Muscle layer of colon (tissue), 2 donors: ENCODE measurements at regions not wholly inside any gene's neighbourhood (a gene's known extent, or its start where the extent isn't known, plus 50 kb on each side); places are given as distances from the start of the nearest gene placed in this dataset.

Experiments used
- H3K27ac ChIP-seq: one replicate; pipeline ENCODE4 v1.7.0; 2013; ENCODE audit warnings: low read depth, mild to moderate bottlenecking, low read length, moderate library complexity
- H3K27me3 ChIP-seq, 2 donors: one replicate each; pipeline ENCODE4 v1.7.0; 2013; ENCODE audit warnings: low read length in 2 of 2, mild to moderate bottlenecking in 2 of 2; ENCODE audit not compliant: insufficient read depth in 2 of 2, control insufficient read depth in 1 of 2
- H3K36me3 ChIP-seq: one replicate; pipeline ENCODE4 v1.7.0; 2013; ENCODE audit warnings: mild to moderate bottlenecking, low read length; ENCODE audit not compliant: insufficient read depth
- H3K4me1 ChIP-seq: one replicate; pipeline ENCODE4 v1.7.0; 2013; ENCODE audit warnings: mild to moderate bottlenecking, low read length; ENCODE audit not compliant: insufficient read depth
- H3K4me3 ChIP-seq, 2 donors: one replicate each; pipeline ENCODE4 v1.7.0; 2013; ENCODE audit warnings: low read length in 2 of 2, low read depth in 1 of 2, mild to moderate bottlenecking in 1 of 2, moderate library complexity in 1 of 2
- H3K9ac ChIP-seq: one replicate; pipeline ENCODE4 v1.7.0; 2013; ENCODE audit warnings: low read length
- H3K9me3 ChIP-seq: one replicate; pipeline ENCODE4 v1.7.0; 2013; ENCODE audit warnings: mild to moderate bottlenecking, low read length
- donor health status: abdominal sarcoma.
- donor health status: Adenocarcinoma of cecum.

DNA sequence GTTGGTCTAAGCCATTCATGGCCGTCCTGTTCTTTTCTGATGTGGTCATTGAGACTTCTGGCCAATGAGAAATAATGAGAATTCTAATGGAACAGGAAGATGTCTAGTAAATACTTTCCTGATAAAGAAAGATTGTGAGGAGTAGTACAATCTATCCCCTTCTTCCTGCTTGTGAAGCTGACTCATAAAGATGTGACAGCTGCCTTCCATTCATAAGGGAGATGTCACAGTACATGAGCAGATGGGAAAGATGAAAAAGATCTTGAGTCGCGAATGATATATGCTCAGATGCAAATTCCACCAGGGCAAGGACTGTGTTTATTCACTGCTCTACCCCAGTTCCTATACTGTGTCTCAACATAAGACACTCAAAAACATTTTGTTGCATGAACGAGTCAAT is 111.7 kb upstream of the FOXF1 start:
- H3K9ac ChIP-seq: no peak overlapping the region
- no peaks in the 10 kb centered on the region for H3K9me3 ChIP-seq
- no peaks in the 10 kb centered on the region for H3K36me3 ChIP-seq
- no peak overlapping the region for H3K4me3 ChIP-seq
- H3K4me1 ChIP-seq: peaks cover 20% of the 10 kb centered on the region
- no peaks in the 10 kb centered on the region for H3K27me3 ChIP-seq
- no peak overlapping the region for H3K27ac ChIP-seq

GRCh38 chr16:86401126-86401525 is 109.2 kb upstream of the FOXF1 start:
- no peaks in the 10 kb centered on the region for H3K9me3 ChIP-seq
- H3K4me3 ChIP-seq: no peak overlapping the region
- H3K27ac ChIP-seq: no peak overlapping the region
- no peak overlapping the region for H3K9ac ChIP-seq
- H3K27me3 ChIP-seq: no peaks in the 10 kb centered on the region
- peaks cover 11% of the 10 kb centered on the region for H3K4me1 ChIP-seq
- H3K36me3 ChIP-seq: no peaks in the 10 kb centered on the region

- H3K9ac ChIP-seq: no peak overlapping the region
- no peaks in the 10 kb centered on the region for H3K36me3 ChIP-seq
- H3K27ac ChIP-seq: no peak overlapping the region
- H3K4me1 ChIP-seq: no peaks in the 10 kb centered on the region
- no peaks in the 10 kb centered on the region for H3K9me3 ChIP-seq
- H3K27me3 ChIP-seq: no peaks in the 10 kb centered on the region
- no peak overlapping the region for H3K4me3 ChIP-seq
Observed at GRCh38 chr16:86403085-86403484, 107.2 kb upstream of the FOXF1 start.

- no peaks in the 10 kb centered on the region for H3K36me3 ChIP-seq
- H3K27ac ChIP-seq: no peak overlapping the region
- peaks cover 4% of the 10 kb centered on the region for H3K4me1 ChIP-seq
- H3K9me3 ChIP-seq: no peaks in the 10 kb centered on the region
- H3K27me3 ChIP-seq: no peaks in the 10 kb centered on the region
- no peak overlapping the region for H3K9ac ChIP-seq
- H3K4me3 ChIP-seq: no peak overlapping the region
Observed at GRCh38 chr16:86403541-86404163, 106.7 kb upstream of the FOXF1 start.

- Histone ChIP-seq H3K9ac (no peak overlapping the region), H3K27ac (no peak overlapping the region), H3K27me3 (no peaks in the 10 kb centered on the region), H3K4me1 (peaks cover 13% of the 10 kb centered on the region), H3K36me3 (no peaks in the 10 kb centered on the region), H3K9me3 (no peaks in the 10 kb centered on the region), H3K4me3 (no peak overlapping the region)
Observed at GRCh38 chr16:86404678-86405077, 105.6 kb upstream of the FOXF1 start.

DNA sequence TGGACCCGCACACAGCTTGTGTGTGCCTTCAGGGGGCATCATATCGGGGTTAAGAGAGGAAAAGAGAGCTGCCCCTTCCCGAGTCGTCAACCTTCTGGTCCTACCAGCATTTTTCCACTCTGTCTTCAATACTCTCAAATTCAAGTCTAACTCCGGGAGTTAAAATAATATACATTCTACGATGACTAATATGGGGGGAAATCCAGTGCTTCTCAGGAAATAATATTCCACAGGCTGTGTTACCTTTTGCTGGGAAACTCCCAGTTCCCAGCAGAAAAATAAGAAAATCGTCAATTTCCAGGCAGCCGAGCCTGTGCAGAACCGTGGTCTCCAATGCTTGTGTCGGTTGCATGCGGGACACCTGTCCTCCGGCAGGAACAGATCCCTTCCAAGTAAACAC is 105.0 kb upstream of the FOXF1 start:
- Histone ChIP-seq H3K4me3 (no peak overlapping the region), H3K36me3 (no peaks in the 10 kb centered on the region), H3K27me3 (no peaks in the 10 kb centered on the region), H3K27ac (no peak overlapping the region), H3K9ac (no peak overlapping the region), H3K4me1 (peaks cover 13% of the 10 kb centered on the region), H3K9me3 (no peaks in the 10 kb centered on the region)

DNA sequence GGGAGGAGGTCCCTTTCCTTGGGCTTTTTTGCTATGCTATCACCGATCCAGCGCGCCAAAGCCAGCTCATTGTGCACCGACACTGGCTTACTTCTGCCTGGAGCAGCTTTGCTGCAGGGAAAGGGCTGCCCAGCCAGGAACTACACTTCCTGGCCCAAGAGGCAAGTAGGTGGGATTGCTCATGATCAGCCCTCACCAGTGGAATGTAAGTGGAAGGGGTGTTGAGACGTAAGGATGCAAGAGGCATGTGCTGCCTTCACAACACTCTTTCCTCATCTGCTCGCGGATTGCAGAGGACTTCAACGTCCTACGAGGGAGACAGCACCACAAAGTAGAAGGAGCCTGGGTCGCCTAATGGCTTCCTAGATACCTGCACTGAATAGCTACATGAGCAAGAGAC is 104.3 kb upstream of the FOXF1 start:
- H3K36me3 ChIP-seq: no peaks in the 10 kb centered on the region
- no peaks in the 10 kb centered on the region for H3K9me3 ChIP-seq
- no peak overlapping the region for H3K9ac ChIP-seq
- no peak overlapping the region for H3K4me3 ChIP-seq
- no peaks in the 10 kb centered on the region for H3K27me3 ChIP-seq
- H3K27ac ChIP-seq: no peak overlapping the region
- H3K4me1 ChIP-seq: peaks cover 13% of the 10 kb centered on the region

DNA sequence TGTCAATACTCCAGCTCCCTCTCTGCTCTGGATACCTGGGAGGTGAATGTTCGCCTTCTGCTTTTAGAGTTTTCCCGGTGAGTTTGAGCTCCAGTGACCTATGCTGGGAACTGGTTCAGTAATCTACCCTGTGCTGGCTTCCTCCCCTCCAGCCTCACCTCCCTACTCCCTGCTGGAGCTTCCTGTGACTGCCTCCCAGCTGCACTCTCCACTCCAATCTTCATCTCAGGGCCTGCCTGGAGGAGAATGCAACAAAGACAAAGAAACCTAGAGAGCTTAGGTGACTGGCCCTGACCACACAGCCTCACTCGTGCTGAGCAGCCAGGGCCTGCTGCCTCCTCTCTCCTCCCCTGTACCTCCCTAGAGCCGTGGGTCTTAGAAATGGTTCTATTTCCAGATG is 101.6 kb upstream of the FOXF1 start:
- H3K4me3 ChIP-seq: no peak overlapping the region
- peaks cover 21% of the 10 kb centered on the region for H3K4me1 ChIP-seq
- no peak overlapping the region for H3K27ac ChIP-seq
- no peak overlapping the region for H3K9ac ChIP-seq
- H3K9me3 ChIP-seq: no peaks in the 10 kb centered on the region
- H3K27me3 ChIP-seq: no peaks in the 10 kb centered on the region
- H3K36me3 ChIP-seq: no peaks in the 10 kb centered on the region

DNA sequence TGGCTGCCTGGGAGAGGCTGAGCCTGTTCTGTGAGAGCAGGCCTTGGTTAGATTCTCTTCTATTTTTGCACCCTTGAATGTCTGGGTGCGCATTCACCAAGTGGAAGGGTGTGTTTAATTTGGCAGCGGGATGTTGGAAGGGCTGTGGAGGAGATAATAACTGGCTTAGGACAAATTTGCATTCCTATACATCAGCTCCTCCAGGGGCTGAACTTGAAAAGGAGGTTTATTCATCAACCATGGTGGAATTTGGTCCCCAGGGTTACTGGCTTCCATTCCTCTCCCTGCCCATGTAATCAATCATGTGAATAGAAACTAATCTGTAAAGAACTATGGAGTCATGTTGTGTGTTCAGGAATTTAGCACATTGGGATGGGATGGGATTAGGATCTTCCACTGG is 100.2 kb upstream of the FOXF1 start:
- Histone ChIP-seq H3K4me1 (peaks cover 21% of the 10 kb centered on the region), H3K9ac (no peak overlapping the region), H3K4me3 (no peak overlapping the region), H3K27me3 (no peaks in the 10 kb centered on the region), H3K36me3 (no peaks in the 10 kb centered on the region), H3K27ac (no peak overlapping the region), H3K9me3 (no peaks in the 10 kb centered on the region)

DNA sequence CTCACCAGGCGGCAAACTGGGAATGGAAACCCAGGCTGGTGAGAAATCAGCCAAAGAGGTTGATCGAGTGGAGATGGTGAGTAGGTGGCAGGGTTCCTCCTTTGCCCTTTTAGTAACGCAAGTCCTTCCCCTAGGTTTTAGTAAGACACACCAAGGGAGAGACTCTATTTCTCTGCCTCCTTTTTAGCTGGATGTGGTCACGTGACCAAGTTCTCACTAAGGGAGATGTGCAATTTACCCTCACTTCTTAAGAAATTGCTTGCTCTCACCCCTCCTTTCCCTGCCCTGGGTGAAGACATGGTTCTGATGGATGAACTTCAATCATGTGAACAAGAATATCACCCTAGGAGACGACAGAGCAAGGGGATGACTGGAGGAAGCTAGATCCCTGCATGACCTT is 99.8 kb upstream of the FOXF1 start:
- Histone ChIP-seq H3K9ac (no peak overlapping the region), H3K4me3 (no peak overlapping the region), H3K36me3 (no peaks in the 10 kb centered on the region), H3K27me3 (no peaks in the 10 kb centered on the region), H3K4me1 (peaks cover 21% of the 10 kb centered on the region), H3K9me3 (no peaks in the 10 kb centered on the region), H3K27ac (no peak overlapping the region)

DNA sequence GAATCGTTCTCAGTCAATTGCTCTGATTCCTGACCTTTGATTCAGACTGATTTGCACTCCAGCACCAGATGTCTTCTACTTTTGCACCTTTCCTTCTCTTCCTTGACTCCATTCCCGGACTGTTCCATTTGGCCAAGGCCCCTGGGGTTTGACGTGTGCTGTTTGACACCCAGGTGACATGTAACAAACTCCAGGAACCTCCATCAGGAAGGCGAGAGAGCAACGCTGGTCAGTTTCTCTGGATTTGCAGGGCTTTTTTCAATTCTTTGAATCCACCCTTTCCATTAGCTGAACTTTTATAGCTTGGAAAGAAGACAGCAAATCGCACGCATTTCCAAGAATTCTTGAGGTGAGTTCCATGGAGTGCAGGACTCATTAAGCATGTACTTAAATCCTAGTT is 98.4 kb upstream of the FOXF1 start:
- Histone ChIP-seq H3K4me3 (no peak overlapping the region), H3K36me3 (no peaks in the 10 kb centered on the region), H3K4me1 (peaks cover 21% of the 10 kb centered on the region), H3K9me3 (no peaks in the 10 kb centered on the region), H3K27me3 (no peaks in the 10 kb centered on the region), H3K9ac (no peak overlapping the region), H3K27ac (peak overlapping the region; percentile 12)

GRCh38 chr16:86414991-86415740 is 95.2 kb upstream of the FOXF1 start:
- no peaks in the 10 kb centered on the region for H3K36me3 ChIP-seq
- H3K9ac ChIP-seq: no peak overlapping the region
- peak overlapping the region; percentile 36 for H3K27ac ChIP-seq
- no peak overlapping the region for H3K4me3 ChIP-seq
- H3K9me3 ChIP-seq: no peaks in the 10 kb centered on the region
- peaks cover 7% of the 10 kb centered on the region for H3K4me1 ChIP-seq
- H3K27me3 ChIP-seq: no peaks in the 10 kb centered on the region
